ENCODE measurements at regions not wholly inside any gene's neighbourhood (a gene's known extent, or its start where the extent isn't known, plus 50 kb on each side); places are given as distances from the start of the nearest gene placed in this dataset.

- TF ChIP-seq POLR2A (IDR thresholded peaks at IDR 0.05): no peak
- TF ChIP-seq CTCF (IDR thresholded peaks at IDR 0.05): no peak
Measured at GRCh38 chrX:23540532-23540931, 126.8 kb upstream of the PRDX4 start.

Data from body of pancreas (tissue), 4 donors.